Gastrocnemius medialis (tissue), 4 donors: ENCODE measurements at regions not wholly inside any gene's neighbourhood (a gene's known extent, or its start where the extent isn't known, plus 50 kb on each side); places are given as distances from the start of the nearest gene placed in this dataset.

ENCODE experiments used
- ATAC-seq, 2 donors: fragments of 150-250 bp; one replicate each; pipeline ENCODE4 v1.9.1; 2016
- DNase-seq, 2 donors: peaks; one replicate each; pipeline ENCODE4 v3.0.0-alpha.2; 2019
- H3K27ac ChIP-seq, 4 donors: fragments of 200-600 bp; sonication (generic); 1 replicate in 1 of 4; 2 replicates in 3 of 4; pipeline ENCODE4 v1.5.1; 2016 to 2018; ENCODE audit warnings: mild to moderate bottlenecking in 2 of 4, moderate library complexity in 1 of 4
- H3K27me3 ChIP-seq, 3 donors: fragments of 200-600 bp; sonication (generic) in 2 of 3; 1 replicate in 1 of 3; 2 replicates in 2 of 3; pipeline versions ENCODE4 v1.5.1 to v1.6.0; 2016 to 2019; ENCODE audit warnings: mild to moderate bottlenecking in 1 of 3, moderate library complexity in 1 of 3
- H3K36me3 ChIP-seq, 2 donors: fragments of 200-600 bp; sonication (generic) in 1 of 2; one replicate each; pipeline ENCODE4 v1.5.1; 2017 to 2018
- H3K4me1 ChIP-seq, 2 donors: fragments of 200-600 bp; sonication (generic) in 1 of 2; one replicate each; pipeline ENCODE4 v1.5.1; 2016 to 2017; ENCODE audit warnings: mild to moderate bottlenecking in 2 of 2
- H3K4me3 ChIP-seq, 4 donors: fragments of 200-600 bp; sonication (generic) in 3 of 4; 1 replicate in 1 of 4; 2 replicates in 3 of 4; pipeline ENCODE4 v1.5.1; 2016 to 2019; ENCODE audit warnings: mild to moderate bottlenecking in 2 of 4
- H3K9me3 ChIP-seq, 3 donors: fragments of 200-600 bp; sonication (generic) in 2 of 3; 1 replicate in 1 of 3; 2 replicates in 2 of 3; pipeline ENCODE4 v1.5.1; 2016 to 2019
- CTCF ChIP-seq, 5 experiments: fragments of 450-650 bp in 3 of 5; fragments of 200-600 bp in 2 of 5; sonication (generic) in 2 of 5; IDR thresholded peaks in 4 of 5; conservative IDR thresholded peaks in 1 of 5; 1 replicate in 4 of 5; 2 replicates in 1 of 5; pipeline ENCODE4 v1.5.1; 2016 to 2019; ENCODE audit warnings: antibody characterized with exemption in 5 of 5, mild to moderate bottlenecking in 3 of 5, moderate library complexity in 3 of 5
- POLR2A ChIP-seq, 2 donors: fragments of 450-650 bp; IDR thresholded peaks; one replicate each; pipeline ENCODE4 v1.6.1; 2017; ENCODE audit warnings: antibody characterized with exemption in 2 of 2, mild to moderate bottlenecking in 2 of 2, moderate library complexity in 2 of 2
- in situ Hi-C, 4 donors: fragments of 200-750 bp; cut with MboI; loops; one replicate each; pipeline versions ENCODE4 v1.15.0 to v1.8.0; 2017; ENCODE audit warnings: low sequenced_read_pairs in 4 of 4
- intact Hi-C: fragments of 100-400 bp; cut with DNase I; formaldehyde crosslinking; loops from one replicate; pipeline ENCODE4 v1.15.1; 2023; ENCODE audit warnings: low total_unique reads

- no peaks in the 10 kb centered on the region for H3K4me1 ChIP-seq
- no peak for DNase-seq
- ATAC-seq: no peak
- no peak overlapping the region for H3K4me3 ChIP-seq
- no peaks in the 10 kb centered on the region for H3K36me3 ChIP-seq
- TF ChIP-seq CTCF (IDR thresholded peaks at IDR 0.05 in 4 of 5, conservative IDR thresholded peaks at IDR 0.05 in 1 of 5) (no peak), POLR2A (IDR thresholded peaks at IDR 0.05) (no peak)
- in situ Hi-C loops (no loop called here), intact Hi-C loops (no loop called here)
- H3K27ac ChIP-seq: no peak overlapping the region
- no peaks in the 10 kb centered on the region for H3K9me3 ChIP-seq
- H3K27me3 ChIP-seq: no peaks in the 10 kb centered on the region
Observed at GRCh38 chr17:62876063-62876462, 67.9 kb upstream of the MARCHF10 start.

GRCh38 chr17:62875296-62875695 lies 67.2 kb upstream of the MARCHF10 start:
- Histone ChIP-seq H3K4me1 (no peaks in the 10 kb centered on the region), H3K36me3 (no peaks in the 10 kb centered on the region), H3K27ac (no peak overlapping the region), H3K4me3 (no peak overlapping the region), H3K27me3 (no peaks in the 10 kb centered on the region), H3K9me3 (no peaks in the 10 kb centered on the region)
- DNase-seq: no peak
- intact Hi-C loops: no loop called here
- ATAC-seq: no peak
- no peak for TF ChIP-seq CTCF (IDR thresholded peaks at IDR 0.05 in 4 of 5, conservative IDR thresholded peaks at IDR 0.05 in 1 of 5)
- TF ChIP-seq POLR2A (IDR thresholded peaks at IDR 0.05): no peak
- in situ Hi-C loops: no loop called here

GRCh38 chr17:62871291-62871690 lies 63.2 kb upstream of the MARCHF10 start:
- Histone ChIP-seq H3K4me3 (no peak overlapping the region), H3K36me3 (no peaks in the 10 kb centered on the region), H3K9me3 (no peaks in the 10 kb centered on the region), H3K4me1 (no peaks in the 10 kb centered on the region), H3K27me3 (no peaks in the 10 kb centered on the region), H3K27ac (no peak overlapping the region)
- intact Hi-C loops (no loop called here), in situ Hi-C loops (loop anchor here in 1 of 4 donors (25.0 kb wide), 1 partner anchor 91 kb away; the partner anchor contains the start of gene TANC2)
- no peak for DNase-seq
- TF ChIP-seq POLR2A (IDR thresholded peaks at IDR 0.05) (no peak), CTCF (IDR thresholded peaks at IDR 0.05 in 4 of 5, conservative IDR thresholded peaks at IDR 0.05 in 1 of 5) (no peak)
- ATAC-seq: no peak

- H3K27ac ChIP-seq: no peak overlapping the region
- intact Hi-C loops: no loop called here
- H3K27me3 ChIP-seq: no peaks in the 10 kb centered on the region
- no peak for TF ChIP-seq CTCF (IDR thresholded peaks at IDR 0.05 in 4 of 5, conservative IDR thresholded peaks at IDR 0.05 in 1 of 5)
- TF ChIP-seq POLR2A (IDR thresholded peaks at IDR 0.05): no peak
- in situ Hi-C loops: loop anchor here in 1 of 4 donors (25.0 kb wide), 1 partner anchor 92 kb away; the partner anchor contains the start of gene TANC2
- DNase-seq (no peak), ATAC-seq (no peak)
- no peak overlapping the region for H3K4me3 ChIP-seq
- H3K4me1 ChIP-seq: no peaks in the 10 kb centered on the region
- H3K36me3 ChIP-seq: no peaks in the 10 kb centered on the region
- H3K9me3 ChIP-seq: no peaks in the 10 kb centered on the region
Observed at GRCh38 chr17:62870552-62870971, 62.4 kb upstream of the MARCHF10 start.

GRCh38 chr17:62870030-62870541 lies 62.0 kb upstream of the MARCHF10 start:
- no peak for ATAC-seq
- H3K9me3 ChIP-seq: no peaks in the 10 kb centered on the region
- no peaks in the 10 kb centered on the region for H3K36me3 ChIP-seq
- no peak for TF ChIP-seq POLR2A (IDR thresholded peaks at IDR 0.05)
- TF ChIP-seq CTCF (IDR thresholded peaks at IDR 0.05 in 4 of 5, conservative IDR thresholded peaks at IDR 0.05 in 1 of 5): no peak
- no peak for DNase-seq
- intact Hi-C loops: no loop called here
- H3K27ac ChIP-seq: no peak overlapping the region
- no peak overlapping the region for H3K4me3 ChIP-seq
- H3K27me3 ChIP-seq: no peaks in the 10 kb centered on the region
- in situ Hi-C loops: loop anchor here in 1 of 4 donors (25.0 kb wide), 1 partner anchor 92 kb away; the partner anchor contains the start of gene TANC2
- H3K4me1 ChIP-seq: no peaks in the 10 kb centered on the region
